ENCODE measurements at regions not wholly inside any gene's neighbourhood (a gene's known extent, or its start where the extent isn't known, plus 50 kb on each side); places are given as distances from the start of the nearest gene placed in this dataset.

DNA sequence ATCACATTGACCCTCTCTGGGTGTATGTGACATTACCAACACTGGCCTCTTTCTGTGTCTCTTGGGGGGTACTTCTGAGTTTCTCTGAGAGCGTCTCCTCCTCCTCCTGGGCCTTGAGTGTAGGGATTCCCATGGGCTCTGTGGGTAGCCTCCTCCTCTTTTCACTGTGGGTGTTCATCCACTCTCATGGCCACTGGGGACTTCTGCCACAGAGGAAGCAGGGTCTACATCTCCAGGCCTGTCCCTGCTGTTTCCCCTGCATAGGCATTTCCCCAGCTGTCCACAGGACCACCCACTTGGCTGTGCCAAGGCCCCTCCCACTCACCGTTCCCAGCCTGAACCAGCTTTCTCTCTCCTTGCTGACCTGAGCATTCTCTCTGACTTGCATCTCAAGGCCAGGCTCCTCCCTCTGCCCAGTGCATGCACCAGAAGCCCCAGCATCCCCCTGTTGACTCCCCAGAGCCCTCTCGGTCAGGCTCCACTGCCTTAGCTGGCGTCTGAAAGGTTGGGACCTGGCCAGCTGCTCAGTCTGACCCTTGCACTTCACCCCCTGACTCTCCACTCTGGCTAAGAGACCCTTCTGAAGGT is 487.6 kb downstream of the GLRX3 start:
- intact Hi-C loops (cut with micrococcal nuclease; ENCODE audit: unreplicated experiment): no loop called here
- ATAC-seq: no peak
- no peaks in the 10 kb centered on the region for H3K4me1 ChIP-seq (ENCODE audit: control insufficient read depth, insufficient read depth, low read length)
- no peaks in the 10 kb centered on the region for H3K9me3 ChIP-seq (ENCODE audit: control insufficient read depth, insufficient read depth, low read depth, low read length)
- H3K4me3 ChIP-seq (ENCODE audit: low read depth in 2 of 2, low read length in 2 of 2): no peak overlapping the region
- H3K36me3 ChIP-seq (ENCODE audit: control insufficient read depth, insufficient read depth, low read length): no peaks in the 10 kb centered on the region
- no peak for DNase-seq (ENCODE audit: low read depth, low spot score)
- peaks cover 2% of the 10 kb centered on the region; the same call in 1 of the 2 replicates for H3K27me3 ChIP-seq (ENCODE audit: control insufficient read depth, insufficient read depth, low read length)
- BruUV-seq (replicated peaks): no TSS peak
- TF ChIP-seq POLR2AphosphoS5 (IDR thresholded peaks at IDR 0.05; ENCODE audit: low read depth, low read length) (no peak), SIN3A (IDR thresholded peaks at IDR 0.05; ENCODE audit: borderline replicate concordance, insufficient read depth, low read depth, low read length) (no peak), TCF7L2 (IDR thresholded peaks at IDR 0.05; ENCODE audit: low read depth, low read length) (no peak), CTCF (IDR thresholded peaks at IDR 0.05) (no peak)
- TF ChIP-seq, protein P1, sequence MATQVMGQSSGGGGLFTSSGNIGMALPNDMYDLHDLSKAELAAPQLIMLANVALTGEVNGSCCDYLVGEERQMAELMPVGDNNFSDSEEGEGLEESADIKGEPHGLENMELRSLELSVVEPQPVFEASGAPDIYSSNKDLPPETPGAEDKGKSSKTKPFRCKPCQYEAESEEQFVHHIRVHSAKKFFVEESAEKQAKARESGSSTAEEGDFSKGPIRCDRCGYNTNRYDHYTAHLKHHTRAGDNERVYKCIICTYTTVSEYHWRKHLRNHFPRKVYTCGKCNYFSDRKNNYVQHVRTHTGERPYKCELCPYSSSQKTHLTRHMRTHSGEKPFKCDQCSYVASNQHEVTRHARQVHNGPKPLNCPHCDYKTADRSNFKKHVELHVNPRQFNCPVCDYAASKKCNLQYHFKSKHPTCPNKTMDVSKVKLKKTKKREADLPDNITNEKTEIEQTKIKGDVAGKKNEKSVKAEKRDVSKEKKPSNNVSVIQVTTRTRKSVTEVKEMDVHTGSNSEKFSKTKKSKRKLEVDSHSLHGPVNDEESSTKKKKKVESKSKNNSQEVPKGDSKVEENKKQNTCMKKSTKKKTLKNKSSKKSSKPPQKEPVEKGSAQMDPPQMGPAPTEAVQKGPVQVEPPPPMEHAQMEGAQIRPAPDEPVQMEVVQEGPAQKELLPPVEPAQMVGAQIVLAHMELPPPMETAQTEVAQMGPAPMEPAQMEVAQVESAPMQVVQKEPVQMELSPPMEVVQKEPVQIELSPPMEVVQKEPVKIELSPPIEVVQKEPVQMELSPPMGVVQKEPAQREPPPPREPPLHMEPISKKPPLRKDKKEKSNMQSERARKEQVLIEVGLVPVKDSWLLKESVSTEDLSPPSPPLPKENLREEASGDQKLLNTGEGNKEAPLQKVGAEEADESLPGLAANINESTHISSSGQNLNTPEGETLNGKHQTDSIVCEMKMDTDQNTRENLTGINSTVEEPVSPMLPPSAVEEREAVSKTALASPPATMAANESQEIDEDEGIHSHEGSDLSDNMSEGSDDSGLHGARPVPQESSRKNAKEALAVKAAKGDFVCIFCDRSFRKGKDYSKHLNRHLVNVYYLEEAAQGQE (IDR thresholded peaks at IDR 0.05; ENCODE audit: insufficient read depth in 1 of 2, low read depth in 2 of 2, low read length in 1 of 2): no peak
- ChIA-PET CTCF (no interaction called here), POLR2A (no interaction called here)
- in situ Hi-C loops (cut with HindIII; ENCODE audit: low pct_unique_long_range_greater_than_20kb, low sequenced_read_pairs): no loop called here
- H3K27ac ChIP-seq (ENCODE audit: low read length): no peak overlapping the region

GRCh38 chr10:130627346-130628045 is 491.3 kb downstream of the GLRX3 start:
- POLR2A ChIA-PET: no interaction called here
- intact Hi-C loops (cut with micrococcal nuclease; ENCODE audit: unreplicated experiment): no loop called here
- no TSS peak for BruUV-seq (replicated peaks)

More at GRCh38 chr10:130627346-130628045, 491.3 kb downstream of the GLRX3 start:
- Histone ChIP-seq H3K27me3 (ENCODE audit: control insufficient read depth, insufficient read depth, low read length) (peaks cover 2% of the 10 kb centered on the region; the same call in 1 of the 2 replicates), H3K4me1 (ENCODE audit: control insufficient read depth, insufficient read depth, low read length) (no peaks in the 10 kb centered on the region), H3K9me3 (ENCODE audit: control insufficient read depth, insufficient read depth, low read depth, low read length) (no peaks in the 10 kb centered on the region), H3K36me3 (ENCODE audit: control insufficient read depth, insufficient read depth, low read length) (no peaks in the 10 kb centered on the region), H3K4me3 (ENCODE audit: low read depth in 2 of 2, low read length in 2 of 2) (no peak overlapping the region), H3K27ac (ENCODE audit: low read length) (no peak overlapping the region)
- DNase-seq (ENCODE audit: low read depth, low spot score) (no peak), ATAC-seq (no peak)
- TF ChIP-seq CTCF (IDR thresholded peaks at IDR 0.05) (no peak), SIN3A (IDR thresholded peaks at IDR 0.05; ENCODE audit: borderline replicate concordance, insufficient read depth, low read depth, low read length) (no peak), TCF7L2 (IDR thresholded peaks at IDR 0.05; ENCODE audit: low read depth, low read length) (no peak), POLR2AphosphoS5 (IDR thresholded peaks at IDR 0.05; ENCODE audit: low read depth, low read length) (no peak)
- TF ChIP-seq, protein P1 (IDR thresholded peaks at IDR 0.05; ENCODE audit: insufficient read depth in 1 of 2, low read depth in 2 of 2, low read length in 1 of 2): no peak
- in situ Hi-C loops (cut with HindIII; ENCODE audit: low pct_unique_long_range_greater_than_20kb, low sequenced_read_pairs): no loop called here
- CTCF ChIA-PET: no interaction called here
